Testis (tissue), 2 donors: ENCODE measurements at regions not wholly inside any gene's neighbourhood (a gene's known extent, or its start where the extent isn't known, plus 50 kb on each side); places are given as distances from the start of the nearest gene placed in this dataset.

Source experiments
- CTCF ChIP-seq, 3 experiments: fragments of 450-650 bp in 2 of 3; fragments of 200-600 bp in 1 of 3; sonication (generic) in 1 of 3; IDR thresholded peaks; one replicate each; pipeline ENCODE4 v1.5.1; 2016 to 2019; ENCODE audit warnings: antibody characterized with exemption in 3 of 3, mild to moderate bottlenecking in 2 of 3, moderate library complexity in 1 of 3
- POLR2A ChIP-seq: fragments of 450-650 bp; IDR thresholded peaks from one replicate; pipeline ENCODE4 v1.6.1; 2017; ENCODE audit warnings: antibody characterized with exemption, mild to moderate bottlenecking, moderate library complexity

DNA sequence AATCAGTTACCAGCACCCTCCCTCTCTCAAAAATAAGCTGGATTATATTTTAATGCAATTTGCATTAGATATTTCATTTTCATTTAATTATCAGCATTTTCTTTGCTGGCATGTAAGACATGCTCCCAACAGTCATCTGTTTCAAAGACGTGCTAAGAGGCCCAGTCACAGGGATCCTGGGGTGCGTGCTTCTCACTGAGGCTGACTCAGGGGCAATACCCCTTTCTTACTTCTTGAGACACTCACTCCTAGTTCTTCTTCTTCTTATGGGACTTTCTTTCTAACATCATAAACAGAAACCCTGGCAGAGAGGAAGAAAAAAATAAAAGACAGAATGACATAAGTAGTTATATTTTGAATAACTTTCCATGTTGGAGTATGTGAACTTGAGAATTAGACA, 372.1 kb upstream of the MEX3C start:
- TF ChIP-seq CTCF (IDR thresholded peaks at IDR 0.05) = no peak
- TF ChIP-seq POLR2A = no peak
